CD4-positive, alpha-beta memory T cell (primary cell): ENCODE measurements at regions not wholly inside any gene's neighbourhood (a gene's known extent, or its start where the extent isn't known, plus 50 kb on each side); places are given as distances from the start of the nearest gene placed in this dataset.

Experiments
- CTCF ChIA-PET: fragments of 350-600 bp; sonication (Branson Sonifier 250); formaldehyde crosslinking; loops from one replicate; lab custom pipeline; 2021; ENCODE audit warnings: inconsistent platforms; ENCODE audit not compliant: partially characterized antibody; lab: Charles Lee
- POLR2A ChIA-PET: fragments of 350-600 bp; sonication (Branson Sonifier 250); formaldehyde crosslinking; loops from one replicate; lab custom pipeline; 2021; ENCODE audit not compliant: partially characterized antibody; lab: Charles Lee
- DNase-seq, 5 donors: peaks; one replicate each; pipeline versions ENCODE4 v3.0.0 to v3.0.0-alpha.2; 2020 to 2022; ENCODE audit warnings: mixed read lengths in 1 of 5
- H3K27ac ChIP-seq: one replicate; pipeline ENCODE4 v1.7.0; 2013; ENCODE audit warnings: low read depth, low read length
- H3K27me3 ChIP-seq: 2 replicates; pipeline ENCODE4 v1.7.0; 2013; ENCODE audit warnings: mild to moderate bottlenecking, low read length, moderate library complexity; ENCODE audit not compliant: insufficient read depth
- H3K36me3 ChIP-seq: 2 replicates; pipeline ENCODE4 v1.7.0; 2013; ENCODE audit warnings: mild to moderate bottlenecking, low read length, moderate library complexity; ENCODE audit not compliant: insufficient read depth
- H3K4me1 ChIP-seq: 2 replicates; pipeline ENCODE4 v1.7.0; 2013; ENCODE audit warnings: mild to moderate bottlenecking, low read length, moderate library complexity; ENCODE audit not compliant: insufficient read depth
- H3K4me3 ChIP-seq, 2 donors: one replicate each; pipeline ENCODE4 v1.7.0; 2013; ENCODE audit warnings: low read length in 2 of 2, mild to moderate bottlenecking in 1 of 2
- H3K9me3 ChIP-seq, 2 donors: one replicate each; pipeline ENCODE4 v1.7.0; 2013; ENCODE audit warnings: low read length in 2 of 2, control low read depth in 1 of 2; ENCODE audit not compliant: control insufficient read depth in 1 of 2
- H3K27ac Mint-ChIP-seq, 7 donors: one replicate each; pipeline ENCODE4 v1.8.0; 2020 to 2021; ENCODE audit warnings: mixed read lengths in 7 of 7, mild to moderate bottlenecking in 6 of 7, inconsistent platforms in 3 of 7, moderate library complexity in 3 of 7
- H3K27me3 Mint-ChIP-seq, 2 donors: one replicate each; pipeline ENCODE4 v1.8.0; 2020 to 2021; ENCODE audit warnings: mixed read lengths in 2 of 2
- H3K36me3 Mint-ChIP-seq, 2 donors: one replicate each; pipeline ENCODE4 v1.8.0; 2020 to 2021; ENCODE audit warnings: mixed read lengths in 2 of 2, inconsistent platforms in 1 of 2, mild to moderate bottlenecking in 1 of 2
- H3K4me1 Mint-ChIP-seq, 4 donors: one replicate each; pipeline ENCODE4 v1.8.0; 2020 to 2021; ENCODE audit warnings: mixed read lengths in 4 of 4, mild to moderate bottlenecking in 1 of 4
- H3K4me3 Mint-ChIP-seq, 8 donors: one replicate each; pipeline ENCODE4 v1.8.0; 2020 to 2021; ENCODE audit warnings: mixed read lengths in 8 of 8, mild to moderate bottlenecking in 7 of 8, moderate library complexity in 6 of 8, inconsistent platforms in 3 of 8
- H3K9me3 Mint-ChIP-seq, 8 donors: one replicate each; pipeline ENCODE4 v1.8.0; 2020 to 2021; ENCODE audit warnings: mixed read lengths in 8 of 8, mild to moderate bottlenecking in 5 of 8, inconsistent platforms in 3 of 8, moderate library complexity in 1 of 8
- intact Hi-C: fragments of 100-400 bp; cut with micrococcal nuclease; formaldehyde crosslinking; loops from one replicate; pipeline ENCODE4 v1.15.1; 2023

GRCh38 chrX:25941559-25942250 is 196.4 kb upstream of the MAGEB18 start:
- POLR2A ChIA-PET, result no interaction called here
- no peaks in the 10 kb centered on the region for H3K4me1 Mint-ChIP-seq
- no peak overlapping the region for H3K4me3 Mint-ChIP-seq
- no peak overlapping the region for H3K27ac Mint-ChIP-seq
- no peak overlapping the region for H3K27ac ChIP-seq
- H3K9me3 Mint-ChIP-seq, result peaks cover 0 to 11% (median 2%) of the 10 kb centered on the region in 8 donors
- H3K27me3 Mint-ChIP-seq, result no peaks in the 10 kb centered on the region
- DNase-seq, result no peak
- H3K4me1 ChIP-seq, result no peaks in the 10 kb centered on the region
- H3K4me3 ChIP-seq, result no peak overlapping the region
- CTCF ChIA-PET, result no interaction called here
- intact Hi-C loops, result no loop called here
- no peaks in the 10 kb centered on the region for H3K9me3 ChIP-seq
- no peaks in the 10 kb centered on the region for H3K36me3 Mint-ChIP-seq
- no peaks in the 10 kb centered on the region for H3K27me3 ChIP-seq
- H3K36me3 ChIP-seq, result no peaks in the 10 kb centered on the region

GRCh38 chrX:25968920-25969319 is 169.2 kb upstream of the MAGEB18 start:
- Mint-ChIP-seq H3K27ac (no peak overlapping the region), H3K9me3 (peaks cover 0 to 24% (median 10%) of the 10 kb centered on the region in 8 donors), H3K36me3 (no peaks in the 10 kb centered on the region), H3K27me3 (no peaks in the 10 kb centered on the region), H3K4me1 (no peaks in the 10 kb centered on the region), H3K4me3 (no peak overlapping the region)
- no peaks in the 10 kb centered on the region for H3K9me3 ChIP-seq
- H3K27ac ChIP-seq, result no peak overlapping the region
- H3K4me1 ChIP-seq, result no peaks in the 10 kb centered on the region
- DNase-seq, result no peak
- H3K4me3 ChIP-seq, result no peak overlapping the region
- no peaks in the 10 kb centered on the region for H3K36me3 ChIP-seq
- intact Hi-C loops, result no loop called here
- H3K27me3 ChIP-seq, result no peaks in the 10 kb centered on the region
- ChIA-PET CTCF (no interaction called here), POLR2A (no interaction called here)

GRCh38 chrX:25976683-25977310 is 161.3 kb upstream of the MAGEB18 start:
- no peak for DNase-seq
- no peaks in the 10 kb centered on the region for H3K36me3 Mint-ChIP-seq
- no peaks in the 10 kb centered on the region for H3K27me3 Mint-ChIP-seq
- no peak overlapping the region for H3K4me3 Mint-ChIP-seq
- Histone ChIP-seq H3K36me3 (no peaks in the 10 kb centered on the region), H3K27ac (no peak overlapping the region), H3K4me3 (no peak overlapping the region), H3K9me3 (no peaks in the 10 kb centered on the region), H3K27me3 (no peaks in the 10 kb centered on the region), H3K4me1 (no peaks in the 10 kb centered on the region)
- POLR2A ChIA-PET, result no interaction called here
- no peaks in the 10 kb centered on the region for H3K4me1 Mint-ChIP-seq
- H3K9me3 Mint-ChIP-seq, result peaks cover 0 to 18% (median 4%) of the 10 kb centered on the region in 8 donors
- CTCF ChIA-PET, result no interaction called here
- intact Hi-C loops, result no loop called here
- no peak overlapping the region for H3K27ac Mint-ChIP-seq

- no peak overlapping the region for H3K4me3 ChIP-seq
- POLR2A ChIA-PET, result no interaction called here
- Mint-ChIP-seq H3K36me3 (no peaks in the 10 kb centered on the region), H3K4me1 (no peaks in the 10 kb centered on the region), H3K4me3 (no peak overlapping the region), H3K27me3 (no peaks in the 10 kb centered on the region), H3K9me3 (peaks cover 0 to 2% (median 0%) of the 10 kb centered on the region in 8 donors), H3K27ac (no peak overlapping the region)
- H3K9me3 ChIP-seq, result no peaks in the 10 kb centered on the region
- CTCF ChIA-PET, result no interaction called here
- no peak for DNase-seq
- H3K27ac ChIP-seq, result no peak overlapping the region
- H3K4me1 ChIP-seq, result no peaks in the 10 kb centered on the region
- H3K36me3 ChIP-seq, result no peaks in the 10 kb centered on the region
- intact Hi-C loops, result no loop called here
- H3K27me3 ChIP-seq, result no peaks in the 10 kb centered on the region
Observed at GRCh38 chrX:25998687-25999086, 139.5 kb upstream of the MAGEB18 start.

- Mint-ChIP-seq H3K27me3 (no peaks in the 10 kb centered on the region), H3K9me3 (peaks cover 0 to 6% (median under 1%) of the 10 kb centered on the region in 8 donors), H3K4me1 (no peaks in the 10 kb centered on the region), H3K4me3 (no peak overlapping the region), H3K27ac (no peak overlapping the region), H3K36me3 (no peaks in the 10 kb centered on the region)
- POLR2A ChIA-PET, result no interaction called here
- H3K4me3 ChIP-seq, result no peak overlapping the region
- CTCF ChIA-PET, result no interaction called here
- H3K27ac ChIP-seq, result no peak overlapping the region
- no peaks in the 10 kb centered on the region for H3K9me3 ChIP-seq
- no peaks in the 10 kb centered on the region for H3K36me3 ChIP-seq
- H3K4me1 ChIP-seq, result no peaks in the 10 kb centered on the region
- intact Hi-C loops, result no loop called here
- no peak for DNase-seq
- no peaks in the 10 kb centered on the region for H3K27me3 ChIP-seq
Observed at GRCh38 chrX:26007462-26007861, 130.7 kb upstream of the MAGEB18 start.

- H3K27me3 ChIP-seq, result no peaks in the 10 kb centered on the region
- H3K4me1 ChIP-seq, result no peaks in the 10 kb centered on the region
- H3K4me3 ChIP-seq, result no peak overlapping the region
- peaks cover 0 to 6% (median under 1%) of the 10 kb centered on the region in 8 donors for H3K9me3 Mint-ChIP-seq
- H3K4me3 Mint-ChIP-seq, result no peak overlapping the region
- intact Hi-C loops, result no loop called here
- CTCF ChIA-PET, result no interaction called here
- no peak for DNase-seq
- no peaks in the 10 kb centered on the region for H3K9me3 ChIP-seq
- H3K36me3 ChIP-seq, result no peaks in the 10 kb centered on the region
- no peak overlapping the region for H3K27ac Mint-ChIP-seq
- no peaks in the 10 kb centered on the region for H3K27me3 Mint-ChIP-seq
- H3K36me3 Mint-ChIP-seq, result no peaks in the 10 kb centered on the region
- POLR2A ChIA-PET, result no interaction called here
- no peak overlapping the region for H3K27ac ChIP-seq
- no peaks in the 10 kb centered on the region for H3K4me1 Mint-ChIP-seq
Observed at GRCh38 chrX:26008042-26008441, 130.1 kb upstream of the MAGEB18 start.

- H3K36me3 ChIP-seq, result no peaks in the 10 kb centered on the region
- no peaks in the 10 kb centered on the region for H3K4me1 ChIP-seq
- no peak overlapping the region for H3K27ac ChIP-seq
- ChIA-PET CTCF (no interaction called here), POLR2A (no interaction called here)
- Mint-ChIP-seq H3K36me3 (no peaks in the 10 kb centered on the region), H3K4me1 (no peaks in the 10 kb centered on the region), H3K4me3 (no peak overlapping the region), H3K27me3 (no peaks in the 10 kb centered on the region), H3K9me3 (peaks cover 0 to 6% (median under 1%) of the 10 kb centered on the region in 8 donors), H3K27ac (no peak overlapping the region)
- H3K4me3 ChIP-seq, result no peak overlapping the region
- no peaks in the 10 kb centered on the region for H3K9me3 ChIP-seq
- no peak for DNase-seq
- no peaks in the 10 kb centered on the region for H3K27me3 ChIP-seq
- intact Hi-C loops, result no loop called here
Observed at GRCh38 chrX:26008691-26009090, 129.5 kb upstream of the MAGEB18 start.
